Superior temporal gyrus (tissue), 1 donor: ENCODE measurements at regions not wholly inside any gene's neighbourhood (a gene's known extent, or its start where the extent isn't known, plus 50 kb on each side); places are given as distances from the start of the nearest gene placed in this dataset.

Experiments
- DNase-seq: peaks from one replicate; pipeline ENCODE4 v3.0.0-alpha.2; 2016; ENCODE audit errors: extremely low spot score

DNA sequence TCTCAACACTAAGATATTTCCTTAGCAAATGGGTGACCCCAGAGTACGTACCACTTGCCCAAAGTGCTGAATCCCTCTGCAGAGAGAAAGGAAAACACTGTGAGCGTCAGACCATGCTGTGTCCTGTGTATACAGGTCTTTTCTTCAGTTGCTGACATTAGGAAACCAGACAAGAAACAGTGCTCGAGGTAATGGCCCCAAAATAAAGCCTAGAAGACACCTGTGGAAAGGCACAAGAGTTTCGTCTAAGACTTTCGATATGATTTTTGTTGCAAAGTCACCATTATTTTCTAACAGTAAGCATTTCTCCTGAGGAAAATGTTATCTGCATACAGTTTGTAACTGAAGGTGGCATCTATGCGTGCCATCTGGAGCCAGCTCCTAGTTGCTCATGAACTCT is 62.0 kb upstream of the SIMC1 start:
- DNase-seq = no peak

DNA sequence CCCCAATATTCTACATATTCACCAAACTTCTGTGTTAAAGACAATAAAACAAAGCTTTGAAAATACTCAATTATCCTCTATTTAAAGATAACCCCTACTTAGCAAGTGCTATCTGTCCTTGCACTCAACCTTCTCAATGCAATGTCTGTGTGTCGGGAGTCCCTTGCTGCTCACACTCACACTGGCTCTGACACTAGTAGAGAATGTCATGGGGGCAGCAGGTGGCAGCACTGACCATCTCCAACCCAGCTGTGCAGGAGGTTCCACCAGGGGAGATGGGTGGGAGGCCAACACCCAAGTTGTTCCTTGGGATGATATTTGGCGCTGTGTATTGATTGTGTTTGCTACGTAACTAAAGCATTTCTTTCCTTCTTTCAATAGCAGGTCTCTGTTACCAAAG is 59.4 kb upstream of the SIMC1 start:
- no peak for DNase-seq

DNA sequence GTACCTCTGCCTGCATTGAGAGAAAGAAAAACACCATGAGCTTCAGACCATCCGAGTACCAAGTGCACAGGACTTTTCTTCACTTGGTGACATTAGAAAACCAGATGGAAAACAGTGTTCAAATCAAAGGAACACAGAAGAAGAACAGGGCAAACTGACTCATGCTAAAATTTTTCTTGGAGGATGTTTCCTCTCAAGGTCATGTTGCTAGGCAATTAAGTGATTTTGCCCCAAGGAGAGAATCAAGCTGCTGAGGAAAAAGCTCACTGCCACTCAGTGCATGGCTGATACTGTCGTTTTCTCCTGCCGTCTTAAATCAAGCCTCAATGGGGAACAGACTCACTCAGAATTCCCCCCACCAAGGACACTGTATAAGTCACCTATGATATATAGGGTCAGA is 57.9 kb upstream of the SIMC1 start:
- DNase-seq = no peak

DNA sequence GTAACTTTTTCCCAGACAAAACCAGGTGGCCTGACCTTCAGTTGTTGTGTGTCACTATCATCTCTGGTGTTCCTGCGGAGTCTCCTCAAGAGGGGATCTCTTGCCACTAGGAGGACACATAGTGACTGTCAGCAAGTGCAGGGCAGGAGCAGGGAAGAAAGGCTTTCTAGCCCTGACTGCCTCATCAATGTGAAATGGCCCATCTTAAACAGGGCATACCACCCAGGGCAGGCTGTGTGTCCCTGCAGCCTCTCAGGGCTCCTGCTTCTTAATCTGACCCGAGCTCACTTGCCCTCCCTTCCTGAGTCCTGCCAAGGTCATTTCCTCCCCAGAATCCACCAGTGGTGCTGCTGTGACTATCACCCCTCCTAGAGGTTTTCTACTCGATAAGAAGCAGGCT is 57.4 kb upstream of the SIMC1 start:
- DNase-seq = no peak

DNA sequence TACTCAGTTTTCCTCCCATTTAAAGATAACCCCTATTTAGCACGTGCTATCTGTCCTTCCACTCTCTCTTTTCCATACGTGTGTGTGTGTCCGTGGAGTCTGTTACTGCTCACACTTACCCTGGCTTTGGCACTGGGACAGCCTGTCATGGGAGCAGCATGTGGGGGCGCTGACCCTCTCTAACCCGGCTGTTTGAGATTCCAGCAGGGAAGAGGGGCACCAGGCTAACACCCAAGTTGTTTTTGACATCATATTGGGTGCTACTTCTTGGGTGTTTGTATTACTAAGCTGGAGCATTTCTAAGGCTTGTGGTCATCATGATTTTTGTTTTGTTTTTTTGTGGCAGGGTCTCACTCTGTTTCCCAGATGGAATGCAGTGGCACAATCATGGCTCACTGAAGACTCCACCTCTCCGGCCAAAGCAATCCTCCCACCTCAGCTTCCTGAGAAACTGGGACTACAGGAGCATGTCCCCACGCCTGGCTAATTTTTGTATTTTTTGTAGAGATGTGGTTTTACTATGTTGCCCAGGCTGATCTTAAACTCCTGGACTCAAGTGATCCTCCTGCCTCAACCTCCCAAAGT is 56.9 kb upstream of the SIMC1 start:
- DNase-seq = no peak

DNA sequence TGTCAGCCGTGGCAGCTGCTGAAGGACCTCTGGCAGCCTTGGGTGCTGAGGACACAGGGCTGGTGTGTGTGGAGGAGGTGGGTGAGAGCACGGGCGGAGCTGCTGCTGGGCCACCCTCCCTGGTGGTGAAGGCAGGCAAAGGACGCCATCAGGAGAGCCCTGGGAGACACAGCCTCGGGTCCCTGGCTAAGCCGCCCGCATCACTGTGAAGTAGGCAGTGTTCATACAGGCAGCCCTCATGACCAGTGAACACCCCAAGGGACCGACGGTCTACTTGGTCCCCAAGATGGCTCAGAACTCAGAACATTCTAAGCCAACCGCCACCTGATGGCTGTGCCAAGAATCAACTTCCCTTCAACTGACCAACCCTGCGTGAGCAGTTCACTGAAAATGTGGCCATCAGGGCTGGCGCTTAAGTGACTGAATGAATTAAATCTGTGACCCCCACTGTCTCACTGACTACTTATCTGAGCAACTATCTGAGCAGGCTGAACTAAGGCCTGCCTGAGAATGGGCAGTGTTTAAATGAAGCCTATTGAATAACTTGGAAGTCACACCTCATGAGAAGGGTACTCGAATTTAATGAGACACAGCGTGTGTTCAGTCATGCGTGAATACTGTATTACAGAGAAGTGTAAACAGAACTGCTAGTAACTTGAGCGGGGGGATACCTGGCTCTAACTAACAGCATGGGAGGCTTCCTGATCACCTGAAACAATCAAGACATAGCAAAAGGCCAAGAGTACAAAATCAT is 54.7 kb upstream of the SIMC1 start:
- DNase-seq = no peak

DNA sequence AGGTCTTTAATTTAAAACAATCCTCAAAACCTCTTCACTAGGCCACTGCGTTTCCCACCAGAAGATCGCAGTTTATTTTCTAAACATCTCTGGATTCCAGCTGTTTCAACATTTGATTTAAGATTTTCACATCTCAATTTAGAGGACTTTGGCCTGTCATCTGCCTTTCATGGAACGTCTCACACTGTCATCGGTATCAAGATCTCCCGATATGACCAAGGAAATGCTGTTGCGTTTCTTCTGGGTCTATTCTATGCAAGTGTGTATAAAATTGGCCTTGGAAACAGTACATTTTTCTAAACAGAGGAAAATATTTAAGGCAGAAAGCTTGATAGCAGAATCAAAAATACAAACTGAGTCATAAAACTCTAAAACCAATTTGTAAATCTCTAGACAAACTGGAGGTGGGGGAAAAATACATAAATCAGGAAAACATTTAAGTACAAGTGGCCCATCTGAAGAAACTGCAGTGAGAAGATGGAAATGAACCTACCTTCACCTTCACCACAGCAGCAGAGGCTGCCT is 53.6 kb upstream of the SIMC1 start:
- DNase-seq = no peak

DNA sequence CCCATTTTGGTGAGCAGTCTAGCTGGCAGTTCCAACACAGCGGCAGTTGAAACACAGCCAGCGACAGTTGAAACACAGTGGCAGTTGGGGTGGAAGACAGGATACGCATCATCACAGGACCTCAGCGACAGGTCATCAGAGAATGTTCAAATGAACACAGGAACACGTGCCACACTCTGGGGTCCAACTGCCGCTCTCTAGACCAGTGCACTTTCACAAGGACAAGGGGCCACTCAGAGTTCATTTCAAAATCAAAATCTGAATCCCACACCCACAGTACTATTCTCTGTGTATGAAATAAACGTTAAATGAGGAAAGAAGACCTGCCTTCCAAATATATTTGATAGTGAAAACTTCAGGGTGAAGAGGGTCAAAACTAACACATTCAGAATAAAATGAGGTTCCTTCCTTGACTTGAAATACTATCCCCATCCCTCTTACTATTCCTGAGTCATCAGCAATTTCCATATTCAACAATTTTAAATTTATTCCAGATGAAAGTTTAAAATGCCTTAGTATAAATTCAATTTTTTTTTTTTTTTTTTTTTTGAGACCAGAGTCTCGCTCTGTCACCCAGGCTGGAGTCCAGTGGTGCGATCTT is 53.0 kb upstream of the SIMC1 start:
- DNase-seq = no peak

DNA sequence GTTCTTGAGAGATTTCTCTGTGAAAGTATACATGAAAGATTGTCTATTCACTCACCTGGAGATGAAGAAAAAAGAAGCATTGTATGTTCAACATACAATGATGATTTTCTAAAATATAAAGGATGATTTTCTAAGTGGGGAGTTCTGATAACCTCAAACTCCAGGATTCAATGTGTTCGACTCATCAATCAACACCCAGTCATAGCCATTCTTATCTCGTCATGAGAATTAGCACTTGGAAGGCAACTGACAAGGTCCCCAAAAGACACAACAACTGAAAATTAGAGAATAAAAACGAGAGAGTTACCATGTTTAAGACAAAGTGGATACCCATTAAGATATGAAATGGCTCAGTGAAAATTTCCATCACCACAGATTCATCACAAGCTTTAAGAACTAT is 52.1 kb upstream of the SIMC1 start:
- no peak for DNase-seq

DNA sequence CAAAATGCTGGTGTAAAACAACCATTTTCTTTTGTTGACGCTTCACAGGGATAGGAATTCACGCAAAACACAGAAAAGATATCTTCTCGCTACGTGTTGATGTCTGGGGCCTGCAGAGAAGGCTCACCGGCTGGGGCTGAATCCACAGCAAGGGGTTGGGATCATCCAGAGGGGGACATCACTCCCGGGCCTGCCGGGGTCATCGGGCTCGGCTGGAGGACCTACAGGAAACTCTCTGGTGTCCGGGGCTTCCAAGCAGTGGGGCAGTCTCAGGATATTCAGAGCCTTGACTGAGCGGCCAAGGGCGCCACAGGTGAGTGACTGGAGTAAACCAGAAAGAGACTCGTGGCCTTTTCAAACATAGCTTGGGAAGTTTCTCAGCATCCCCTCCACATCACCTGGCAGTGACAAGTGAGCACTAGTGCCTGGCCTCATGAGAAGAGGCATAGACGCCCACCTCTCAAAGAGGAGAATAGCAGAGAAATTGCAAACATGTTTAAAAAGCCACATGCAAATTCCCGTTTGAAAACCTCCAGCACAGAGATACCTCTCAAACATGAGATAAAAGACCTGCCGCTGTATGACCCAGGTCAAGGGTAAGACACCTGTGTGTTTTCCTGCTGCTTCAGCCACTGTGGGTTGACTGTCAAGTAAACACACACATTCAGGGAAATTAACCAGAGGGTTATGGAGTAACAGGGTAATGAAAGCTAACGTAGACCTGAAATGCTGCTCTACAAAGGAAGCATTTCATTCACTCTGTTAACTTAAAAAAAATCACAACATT is 50.8 kb upstream of the SIMC1 start:
- DNase-seq = no peak

DNA sequence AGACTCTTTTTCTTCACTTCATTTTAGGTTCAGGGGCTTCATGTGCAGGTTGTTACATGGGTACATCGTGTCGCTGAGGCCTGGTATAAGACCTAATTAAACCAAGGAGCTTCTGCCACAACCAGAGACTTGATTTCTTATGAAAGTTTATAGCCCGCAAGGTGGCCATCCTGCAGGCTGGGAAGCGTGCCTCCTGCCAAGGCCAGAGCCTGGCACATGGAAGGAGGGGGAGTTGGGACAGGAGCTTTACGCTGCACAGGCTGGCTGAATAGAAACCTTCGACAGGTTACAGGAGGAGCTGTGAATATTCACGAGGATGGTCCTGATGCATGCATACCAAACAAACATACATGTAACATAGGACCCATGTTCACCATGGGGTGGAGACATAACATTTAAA is 50.1 kb upstream of the SIMC1 start:
- no peak for DNase-seq
